ENCODE measurements at regions not wholly inside any gene's neighbourhood (a gene's known extent, or its start where the extent isn't known, plus 50 kb on each side); places are given as distances from the start of the nearest gene placed in this dataset.

DNA sequence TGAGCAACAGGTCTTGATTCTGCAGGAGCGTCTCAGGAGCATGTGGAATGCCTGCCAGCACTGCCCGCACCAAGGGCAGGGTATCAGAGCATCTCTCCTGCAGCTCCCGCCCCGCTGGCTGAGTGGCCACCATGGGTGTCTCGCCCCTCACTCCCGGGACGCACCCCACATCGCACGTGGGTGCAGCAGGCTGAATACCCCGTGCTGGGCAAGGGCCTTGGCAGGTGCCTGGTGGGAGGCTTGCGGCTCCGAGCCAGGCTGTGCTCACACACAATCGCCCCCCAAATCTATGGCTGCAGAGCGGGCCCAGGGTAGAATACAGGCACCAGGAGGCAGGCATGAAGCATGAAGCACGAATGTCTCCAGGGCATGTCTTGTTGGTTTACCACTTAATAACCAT is 103.9 kb upstream of the TMEM132D start:
- TF ChIP-seq GABPA (IDR thresholded peaks at IDR 0.05 in 1 of 2, conservative IDR thresholded peaks at IDR 0.05 in 1 of 2), result no peak
- no peak for TF ChIP-seq FOXA2 (IDR thresholded peaks at IDR 0.05)
- TF ChIP-seq CTCF (IDR thresholded peaks at IDR 0.05; ENCODE audit: low read depth, low read length, missing input control), result no peak
- TF ChIP-seq TAF1 (conservative IDR thresholded peaks at IDR 0.05), result no peak
- no peak for TF ChIP-seq YY1 (IDR thresholded peaks at IDR 0.05)
- no peak for TF ChIP-seq RAD21 (IDR thresholded peaks at IDR 0.05)
- TF ChIP-seq, protein P1, sequence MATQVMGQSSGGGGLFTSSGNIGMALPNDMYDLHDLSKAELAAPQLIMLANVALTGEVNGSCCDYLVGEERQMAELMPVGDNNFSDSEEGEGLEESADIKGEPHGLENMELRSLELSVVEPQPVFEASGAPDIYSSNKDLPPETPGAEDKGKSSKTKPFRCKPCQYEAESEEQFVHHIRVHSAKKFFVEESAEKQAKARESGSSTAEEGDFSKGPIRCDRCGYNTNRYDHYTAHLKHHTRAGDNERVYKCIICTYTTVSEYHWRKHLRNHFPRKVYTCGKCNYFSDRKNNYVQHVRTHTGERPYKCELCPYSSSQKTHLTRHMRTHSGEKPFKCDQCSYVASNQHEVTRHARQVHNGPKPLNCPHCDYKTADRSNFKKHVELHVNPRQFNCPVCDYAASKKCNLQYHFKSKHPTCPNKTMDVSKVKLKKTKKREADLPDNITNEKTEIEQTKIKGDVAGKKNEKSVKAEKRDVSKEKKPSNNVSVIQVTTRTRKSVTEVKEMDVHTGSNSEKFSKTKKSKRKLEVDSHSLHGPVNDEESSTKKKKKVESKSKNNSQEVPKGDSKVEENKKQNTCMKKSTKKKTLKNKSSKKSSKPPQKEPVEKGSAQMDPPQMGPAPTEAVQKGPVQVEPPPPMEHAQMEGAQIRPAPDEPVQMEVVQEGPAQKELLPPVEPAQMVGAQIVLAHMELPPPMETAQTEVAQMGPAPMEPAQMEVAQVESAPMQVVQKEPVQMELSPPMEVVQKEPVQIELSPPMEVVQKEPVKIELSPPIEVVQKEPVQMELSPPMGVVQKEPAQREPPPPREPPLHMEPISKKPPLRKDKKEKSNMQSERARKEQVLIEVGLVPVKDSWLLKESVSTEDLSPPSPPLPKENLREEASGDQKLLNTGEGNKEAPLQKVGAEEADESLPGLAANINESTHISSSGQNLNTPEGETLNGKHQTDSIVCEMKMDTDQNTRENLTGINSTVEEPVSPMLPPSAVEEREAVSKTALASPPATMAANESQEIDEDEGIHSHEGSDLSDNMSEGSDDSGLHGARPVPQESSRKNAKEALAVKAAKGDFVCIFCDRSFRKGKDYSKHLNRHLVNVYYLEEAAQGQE (IDR thresholded peaks at IDR 0.05), result no peak
- no peak for TF ChIP-seq FOXA1 (IDR thresholded peaks at IDR 0.05)
- no peak for TF ChIP-seq NR2F2 (IDR thresholded peaks at IDR 0.05)
- TF ChIP-seq ZBTB33 (IDR thresholded peaks at IDR 0.05), result no peak

All from liver (tissue), 3 donors.